Tibial nerve (tissue), 4 donors: ENCODE measurements at regions not wholly inside any gene's neighbourhood (a gene's known extent, or its start where the extent isn't known, plus 50 kb on each side); places are given as distances from the start of the nearest gene placed in this dataset.

Source experiments
- DNase-seq, 2 donors: peaks; one replicate each; pipeline ENCODE4 v3.0.0-alpha.2; 2019; ENCODE audit warnings: low spot score in 2 of 2
- H3K27ac ChIP-seq, 4 donors: fragments of 200-600 bp; sonication (generic) in 3 of 4; one replicate each; pipeline ENCODE4 v1.5.1; 2017 to 2019; ENCODE audit warnings: mild to moderate bottlenecking in 1 of 4
- H3K27me3 ChIP-seq, 2 donors: fragments of 200-600 bp; sonication (generic) in 1 of 2; one replicate each; pipeline versions ENCODE4 v1.5.1 to v1.6.0; 2017 to 2019
- H3K36me3 ChIP-seq, 3 donors: fragments of 200-600 bp; sonication (generic); one replicate each; pipeline ENCODE4 v1.5.1; 2018 to 2019
- H3K4me1 ChIP-seq, 4 donors: fragments of 200-600 bp; sonication (generic) in 3 of 4; one replicate each; pipeline ENCODE4 v1.5.1; 2017 to 2019
- H3K4me3 ChIP-seq, 4 donors: fragments of 200-600 bp; sonication (generic) in 3 of 4; one replicate each; pipeline ENCODE4 v1.5.1; 2017 to 2019; ENCODE audit warnings: mild to moderate bottlenecking in 1 of 4, moderate library complexity in 1 of 4
- H3K9me3 ChIP-seq, 4 donors: fragments of 200-600 bp; sonication (generic) in 3 of 4; one replicate each; pipeline ENCODE4 v1.5.1; 2017 to 2019
- EP300 ChIP-seq, 2 donors: sonication (generic); formaldehyde crosslinking; IDR thresholded peaks; one replicate each; pipeline ENCODE4 v1.6.1; 2017; ENCODE audit warnings: antibody characterized with exemption in 2 of 2, mild to moderate bottlenecking in 1 of 2
- POLR2A ChIP-seq, 2 donors: fragments of 450-650 bp; IDR thresholded peaks; one replicate each; pipeline ENCODE4 v1.6.1; 2017; ENCODE audit warnings: antibody characterized with exemption in 2 of 2, mild to moderate bottlenecking in 2 of 2, moderate library complexity in 2 of 2
- WGBS, 2 donors: methylation state at CpG; one replicate each; pipeline ENCODE4 v1.1.5; 2018; 5-methylcytosine and 5-hydroxymethylcytosine counted together
- TF ChIP-seq, protein P1 (sequence below), 5 experiments: fragments of 200-600 bp in 3 of 5; fragments of 450-650 bp in 2 of 5; sonication (generic) in 3 of 5; IDR thresholded peaks; one replicate each; pipeline ENCODE4 v1.5.1; 2016 to 2019; ENCODE audit warnings: antibody characterized with exemption in 5 of 5, mild to moderate bottlenecking in 3 of 5, moderate library complexity in 2 of 5

- TF ChIP-seq EP300 (IDR thresholded peaks at IDR 0.05) (no peak), POLR2A (IDR thresholded peaks at IDR 0.05) (no peak)
- TF ChIP-seq, protein P1, sequence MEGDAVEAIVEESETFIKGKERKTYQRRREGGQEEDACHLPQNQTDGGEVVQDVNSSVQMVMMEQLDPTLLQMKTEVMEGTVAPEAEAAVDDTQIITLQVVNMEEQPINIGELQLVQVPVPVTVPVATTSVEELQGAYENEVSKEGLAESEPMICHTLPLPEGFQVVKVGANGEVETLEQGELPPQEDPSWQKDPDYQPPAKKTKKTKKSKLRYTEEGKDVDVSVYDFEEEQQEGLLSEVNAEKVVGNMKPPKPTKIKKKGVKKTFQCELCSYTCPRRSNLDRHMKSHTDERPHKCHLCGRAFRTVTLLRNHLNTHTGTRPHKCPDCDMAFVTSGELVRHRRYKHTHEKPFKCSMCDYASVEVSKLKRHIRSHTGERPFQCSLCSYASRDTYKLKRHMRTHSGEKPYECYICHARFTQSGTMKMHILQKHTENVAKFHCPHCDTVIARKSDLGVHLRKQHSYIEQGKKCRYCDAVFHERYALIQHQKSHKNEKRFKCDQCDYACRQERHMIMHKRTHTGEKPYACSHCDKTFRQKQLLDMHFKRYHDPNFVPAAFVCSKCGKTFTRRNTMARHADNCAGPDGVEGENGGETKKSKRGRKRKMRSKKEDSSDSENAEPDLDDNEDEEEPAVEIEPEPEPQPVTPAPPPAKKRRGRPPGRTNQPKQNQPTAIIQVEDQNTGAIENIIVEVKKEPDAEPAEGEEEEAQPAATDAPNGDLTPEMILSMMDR (IDR thresholded peaks at IDR 0.05), result no peak
- Histone ChIP-seq H3K9me3 (no peaks in the 10 kb centered on the region), H3K27me3 (no peaks in the 10 kb centered on the region), H3K4me3 (no peak overlapping the region), H3K36me3 (no peaks in the 10 kb centered on the region), H3K4me1 (no peaks in the 10 kb centered on the region), H3K27ac (no peak overlapping the region)
- DNase-seq, result no peak
- WGBS, 2 donors, result 74 to 80% methylated on average over 3 of the region's 3 CpGs
Measured at GRCh38 chr11:106601684-106602297, 416.5 kb downstream of the GUCY1A2 start.

GRCh38 chr11:106608677-106609076 lies 409.6 kb downstream of the GUCY1A2 start:
- Histone ChIP-seq H3K36me3 (no peaks in the 10 kb centered on the region), H3K27ac (no peak overlapping the region), H3K9me3 (no peaks in the 10 kb centered on the region), H3K4me1 (no peaks in the 10 kb centered on the region), H3K27me3 (no peaks in the 10 kb centered on the region), H3K4me3 (no peak overlapping the region)
- TF ChIP-seq POLR2A (IDR thresholded peaks at IDR 0.05), result no peak
- TF ChIP-seq EP300 (IDR thresholded peaks at IDR 0.05), result no peak
- TF ChIP-seq, protein P1 (IDR thresholded peaks at IDR 0.05), result no peak
- DNase-seq, result no peak
- 86 to 88% methylated on average over 3 of the region's 3 CpGs for WGBS, 2 donors

- WGBS, 2 donors, result 75% methylated on average over 3 of the region's 3 CpGs
- no peaks in the 10 kb centered on the region for H3K9me3 ChIP-seq
- DNase-seq, result no peak
- TF ChIP-seq POLR2A (IDR thresholded peaks at IDR 0.05), result no peak
- TF ChIP-seq, protein P1 (IDR thresholded peaks at IDR 0.05), result no peak
- H3K4me3 ChIP-seq, result no peak overlapping the region
- H3K4me1 ChIP-seq, result no peaks in the 10 kb centered on the region
- no peak overlapping the region for H3K27ac ChIP-seq
- H3K27me3 ChIP-seq, result no peaks in the 10 kb centered on the region
- no peaks in the 10 kb centered on the region for H3K36me3 ChIP-seq
Measured at GRCh38 chr11:106614262-106614661, 404.0 kb downstream of the GUCY1A2 start.

DNA sequence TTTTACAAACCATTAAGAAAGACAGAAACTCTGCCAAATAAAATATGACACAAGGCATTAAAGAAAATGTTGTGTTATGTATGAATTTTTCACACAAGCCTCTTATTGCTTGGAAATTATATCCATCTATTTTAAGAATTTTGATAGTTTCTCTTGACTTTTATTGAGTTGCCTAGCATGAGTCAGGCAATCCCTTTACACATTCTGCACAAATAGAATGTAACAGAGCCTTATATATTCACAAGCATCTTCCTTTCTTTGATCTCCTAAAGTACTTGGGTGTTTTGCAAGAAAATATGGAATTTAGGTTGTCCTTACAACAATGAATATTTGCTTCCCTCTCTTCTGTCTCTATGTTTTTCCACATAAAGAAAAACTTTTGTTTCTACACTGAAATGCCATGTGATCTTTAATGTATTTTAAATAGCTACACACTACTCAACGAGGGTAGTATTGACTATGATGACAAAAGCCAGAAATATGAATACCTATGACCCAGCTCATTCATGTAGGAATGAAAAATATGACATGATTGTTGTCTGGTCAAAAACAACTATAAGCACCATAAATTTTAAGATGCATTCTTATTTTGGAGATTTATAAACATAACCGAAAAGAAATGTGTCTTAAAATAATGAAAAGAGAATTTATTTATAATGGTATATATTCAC lies 398.8 kb downstream of the GUCY1A2 start:
- no peak for DNase-seq
- Histone ChIP-seq H3K27ac (no peak overlapping the region), H3K36me3 (no peaks in the 10 kb centered on the region), H3K9me3 (no peaks in the 10 kb centered on the region), H3K4me3 (no peak overlapping the region), H3K4me1 (no peaks in the 10 kb centered on the region), H3K27me3 (no peaks in the 10 kb centered on the region)
- TF ChIP-seq, protein P1 (IDR thresholded peaks at IDR 0.05), result no peak
- TF ChIP-seq EP300 (IDR thresholded peaks at IDR 0.05), result no peak
- no peak for TF ChIP-seq POLR2A (IDR thresholded peaks at IDR 0.05)
- whole genome bisulfite sequencing, 2 donors, result 55 to 59% methylated on average over 2 of the region's 2 CpGs

- Histone ChIP-seq H3K27me3 (no peaks in the 10 kb centered on the region), H3K9me3 (no peaks in the 10 kb centered on the region), H3K27ac (no peak overlapping the region), H3K36me3 (no peaks in the 10 kb centered on the region), H3K4me1 (no peaks in the 10 kb centered on the region), H3K4me3 (no peak overlapping the region)
- no peak for DNase-seq
- no peak for TF ChIP-seq POLR2A (IDR thresholded peaks at IDR 0.05)
- TF ChIP-seq EP300 (IDR thresholded peaks at IDR 0.05), result no peak
- TF ChIP-seq, protein P1 (IDR thresholded peaks at IDR 0.05), result no peak
- 80 to 82% methylated on average over 3 of the region's 3 CpGs for WGBS, 2 donors
Measured at GRCh38 chr11:106621484-106621883, 396.8 kb downstream of the GUCY1A2 start.
